Osteoblast (primary cell): ENCODE measurements at regions not wholly inside any gene's neighbourhood (a gene's known extent, or its start where the extent isn't known, plus 50 kb on each side); places are given as distances from the start of the nearest gene placed in this dataset.

ENCODE experiments used
- DNase-seq: peaks from one replicate; pipeline ENCODE4 v3.0.0; 2011; ENCODE audit warnings: low spot score, mixed read lengths; ENCODE audit not compliant: insufficient read length; ENCODE audit errors: missing footprints
- H2AFZ ChIP-seq: 2 replicates; pipeline ENCODE4 v1.6.0; 2011; ENCODE audit warnings: mild to moderate bottlenecking, low read length
- H3K27ac ChIP-seq: 2 replicates; pipeline ENCODE4 v1.5.1; 2011; ENCODE audit warnings: mild to moderate bottlenecking, low read depth, low read length, moderate library complexity
- H3K27me3 ChIP-seq: 2 replicates; pipeline ENCODE4 v1.6.0; 2012; ENCODE audit warnings: mild to moderate bottlenecking, control low read depth, inconsistent platforms, low read length, moderate library complexity; ENCODE audit not compliant: insufficient read depth
- H3K36me3 ChIP-seq: 2 replicates; pipeline ENCODE4 v1.5.1; 2011; ENCODE audit warnings: mild to moderate bottlenecking, low read length, control low read depth, moderate library complexity; ENCODE audit not compliant: insufficient read depth
- H3K4me1 ChIP-seq: 2 replicates; pipeline ENCODE4 v1.5.1; 2011; ENCODE audit warnings: mild to moderate bottlenecking, low read length, control low read depth, moderate library complexity; ENCODE audit not compliant: insufficient read depth
- H3K4me2 ChIP-seq: 2 replicates; pipeline ENCODE4 v1.6.0; 2011; ENCODE audit warnings: mild to moderate bottlenecking, low read length; ENCODE audit not compliant: insufficient read depth
- H3K4me3 ChIP-seq: fragments of 200-600 bp; sonication (generic); 3 replicates; pipeline ENCODE4 v1.5.1; 2012; ENCODE audit warnings: mild to moderate bottlenecking, low read length, inconsistent platforms; ENCODE audit not compliant: insufficient read depth
- H3K79me2 ChIP-seq: 2 replicates; pipeline ENCODE4 v1.6.0; 2012; ENCODE audit warnings: mild to moderate bottlenecking, low read length, control low read depth, inconsistent platforms; ENCODE audit not compliant: insufficient read depth
- H3K9me3 ChIP-seq: 2 replicates; pipeline ENCODE4 v1.5.1; 2011; ENCODE audit warnings: low read depth, low read length, control low read depth
- H4K20me1 ChIP-seq: 2 replicates; pipeline ENCODE4 v1.6.0; 2012; ENCODE audit warnings: mild to moderate bottlenecking, low read length, control low read depth; ENCODE audit not compliant: insufficient read depth
- CTCF ChIP-seq: IDR thresholded peaks from 2 replicates; pipeline ENCODE4 v1.5.1; 2011; ENCODE audit warnings: mild to moderate bottlenecking, low read depth, low read length, moderate library complexity; ENCODE audit errors: extremely low read depth

- DNase-seq: no peak
- Histone ChIP-seq H3K79me2 (no peaks in the 10 kb centered on the region), H3K4me3 (no peak overlapping the region), H2AFZ (no peak overlapping the region), H3K9me3 (no peaks in the 10 kb centered on the region), H3K27me3 (no peaks in the 10 kb centered on the region), H3K27ac (no peak overlapping the region), H3K4me2 (no peak overlapping the region), H4K20me1 (no peaks in the 10 kb centered on the region), H3K36me3 (no peaks in the 10 kb centered on the region), H3K4me1 (no peaks in the 10 kb centered on the region)
- no peak for TF ChIP-seq CTCF
Measured at GRCh38 chr7:124597509-124597908, 168.1 kb downstream of the GPR37 start.

GRCh38 chr7:124596881-124597280, 168.7 kb downstream of the GPR37 start:
- Histone ChIP-seq H3K36me3 (no peaks in the 10 kb centered on the region), H3K4me1 (no peaks in the 10 kb centered on the region), H3K4me3 (no peak overlapping the region), H3K27ac (no peak overlapping the region), H3K79me2 (no peaks in the 10 kb centered on the region), H2AFZ (no peak overlapping the region), H3K4me2 (no peak overlapping the region), H3K9me3 (no peaks in the 10 kb centered on the region), H3K27me3 (no peaks in the 10 kb centered on the region), H4K20me1 (no peaks in the 10 kb centered on the region)
- DNase-seq: no peak
- no peak for TF ChIP-seq CTCF

- H3K4me2 ChIP-seq: no peak overlapping the region
- no peaks in the 10 kb centered on the region for H3K4me1 ChIP-seq
- H3K4me3 ChIP-seq: no peak overlapping the region
- H4K20me1 ChIP-seq: no peaks in the 10 kb centered on the region
- DNase-seq: no peak
- H3K27ac ChIP-seq: no peak overlapping the region
- no peaks in the 10 kb centered on the region for H3K9me3 ChIP-seq
- no peaks in the 10 kb centered on the region for H3K27me3 ChIP-seq
- no peaks in the 10 kb centered on the region for H3K36me3 ChIP-seq
- TF ChIP-seq CTCF: no peak
- H3K79me2 ChIP-seq: no peaks in the 10 kb centered on the region
- H2AFZ ChIP-seq: no peak overlapping the region
Measured at GRCh38 chr7:124590814-124591213, 174.8 kb downstream of the GPR37 start.

GRCh38 chr7:124577256-124577655, 188.3 kb downstream of the GPR37 start:
- no peak overlapping the region for H3K4me3 ChIP-seq
- DNase-seq: no peak
- H3K79me2 ChIP-seq: no peaks in the 10 kb centered on the region
- no peak overlapping the region for H2AFZ ChIP-seq
- H3K9me3 ChIP-seq: no peaks in the 10 kb centered on the region
- H3K27me3 ChIP-seq: no peaks in the 10 kb centered on the region
- H3K4me1 ChIP-seq: no peaks in the 10 kb centered on the region
- H3K36me3 ChIP-seq: no peaks in the 10 kb centered on the region
- no peaks in the 10 kb centered on the region for H4K20me1 ChIP-seq
- TF ChIP-seq CTCF: no peak
- H3K27ac ChIP-seq: no peak overlapping the region
- no peak overlapping the region for H3K4me2 ChIP-seq
